ENCODE measurements at regions not wholly inside any gene's neighbourhood (a gene's known extent, or its start where the extent isn't known, plus 50 kb on each side); places are given as distances from the start of the nearest gene placed in this dataset.

- no peak for TF ChIP-seq POLR2AphosphoS5 (IDR thresholded peaks at IDR 0.05)
- TF ChIP-seq CTCF (IDR thresholded peaks at IDR 0.05) = no peak
- TF ChIP-seq POLR2A (IDR thresholded peaks at IDR 0.05) = no peak
- no peak for TF ChIP-seq EP300 (IDR thresholded peaks at IDR 0.05)
- WGBS, 2 donors = 16 to 57% methylated on average over 5 of the region's 5 CpGs
Measured at GRCh38 chr10:126841341-126841895, 63.8 kb upstream of the DOCK1 start.

DNA sequence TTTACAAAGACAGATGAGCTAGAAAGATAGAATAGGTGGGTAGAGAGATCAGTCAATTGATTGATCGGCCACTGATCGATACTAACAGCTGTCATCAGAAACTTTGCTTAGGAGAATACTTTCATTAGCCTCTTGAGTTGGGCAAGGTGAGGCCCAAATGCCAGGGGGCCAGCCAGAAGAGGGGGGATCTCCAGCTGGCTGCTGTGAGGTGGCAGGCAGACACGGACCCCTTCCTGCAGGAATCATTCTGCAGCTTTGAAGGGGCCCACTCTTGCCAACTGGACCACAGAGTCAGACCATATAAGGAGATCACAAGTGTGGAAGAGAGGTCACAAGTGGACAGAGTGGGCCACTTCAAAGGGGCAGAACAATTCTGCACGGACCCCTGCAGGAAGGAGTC is 62.9 kb upstream of the DOCK1 start:
- TF ChIP-seq CTCF (IDR thresholded peaks at IDR 0.05) (no peak), POLR2AphosphoS5 (IDR thresholded peaks at IDR 0.05) (no peak), EP300 (IDR thresholded peaks at IDR 0.05) (no peak), POLR2A (IDR thresholded peaks at IDR 0.05) (no peak)
- no peak overlapping the region for H3K27ac ChIP-seq
- intact Hi-C loops (cut with DNase I) = no loop called here
- H3K36me3 ChIP-seq = no peaks in the 10 kb centered on the region
- H3K27me3 ChIP-seq = no peaks in the 10 kb centered on the region
- H3K4me3 ChIP-seq = no peak overlapping the region
- H3K4me1 ChIP-seq = no peaks in the 10 kb centered on the region
- DNase-seq = no peak
- no peaks in the 10 kb centered on the region for H3K9me3 ChIP-seq
- WGBS, 2 donors = 91 to 95% methylated on average over 4 of the region's 4 CpGs

More at GRCh38 chr10:126841341-126841895, 63.8 kb upstream of the DOCK1 start:
- H3K9me3 ChIP-seq = no peaks in the 10 kb centered on the region
- no peaks in the 10 kb centered on the region for H3K27me3 ChIP-seq
- H3K36me3 ChIP-seq = no peaks in the 10 kb centered on the region
- no peak for DNase-seq
- intact Hi-C loops (cut with DNase I) = no loop called here
- no peak overlapping the region for H3K4me3 ChIP-seq
- H3K4me1 ChIP-seq = no peaks in the 10 kb centered on the region
- no peak overlapping the region for H3K27ac ChIP-seq

- Histone ChIP-seq H3K27me3 (no peaks in the 10 kb centered on the region), H3K4me3 (no peak overlapping the region), H3K27ac (no peak overlapping the region), H3K9me3 (no peaks in the 10 kb centered on the region), H3K36me3 (no peaks in the 10 kb centered on the region), H3K4me1 (no peaks in the 10 kb centered on the region)
- intact Hi-C loops (cut with DNase I) = no loop called here
- TF ChIP-seq POLR2A (IDR thresholded peaks at IDR 0.05) (no peak), EP300 (IDR thresholded peaks at IDR 0.05) (no peak), CTCF (IDR thresholded peaks at IDR 0.05) (no peak), POLR2AphosphoS5 (IDR thresholded peaks at IDR 0.05) (no peak)
- 64 to 83% methylated on average over 10 of the region's 10 CpGs for WGBS, 2 donors
- DNase-seq = no peak
Measured at GRCh38 chr10:126842836-126843235, 62.4 kb upstream of the DOCK1 start.

DNA sequence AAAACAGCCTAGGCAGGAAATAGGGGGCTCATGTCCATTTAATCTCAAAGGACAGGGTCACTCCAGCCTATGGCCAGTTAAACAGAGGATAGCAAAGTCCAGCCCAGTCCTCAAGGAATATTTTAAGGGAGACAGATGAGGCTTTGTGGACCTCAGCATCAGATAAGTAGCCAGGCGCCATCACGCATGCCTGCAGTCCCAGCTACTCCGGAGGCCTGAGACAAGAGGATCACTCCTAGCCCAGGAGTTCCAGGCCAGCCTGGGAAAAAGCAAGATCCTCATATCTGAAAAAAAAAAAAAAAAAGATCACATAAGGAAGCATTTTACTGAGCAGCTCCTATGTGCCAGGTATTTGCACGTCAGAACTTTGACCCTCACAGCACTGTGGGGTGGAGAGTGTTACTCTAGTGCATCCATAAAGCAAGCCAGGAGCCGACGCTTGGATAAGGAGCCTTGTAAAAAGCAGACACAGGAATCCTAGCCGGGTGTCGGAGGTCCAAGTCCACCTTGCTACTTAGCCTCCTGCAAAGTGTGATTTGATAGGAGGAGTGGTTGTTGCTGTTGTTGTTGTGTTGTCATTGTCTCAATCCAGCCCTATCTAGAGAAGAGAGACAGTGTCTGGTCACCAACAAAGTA is 61.8 kb upstream of the DOCK1 start:
- Histone ChIP-seq H3K4me3 (no peak overlapping the region), H3K36me3 (no peaks in the 10 kb centered on the region), H3K27ac (no peak overlapping the region), H3K4me1 (no peaks in the 10 kb centered on the region), H3K27me3 (no peaks in the 10 kb centered on the region), H3K9me3 (no peaks in the 10 kb centered on the region)
- TF ChIP-seq POLR2A (IDR thresholded peaks at IDR 0.05) (no peak), POLR2AphosphoS5 (IDR thresholded peaks at IDR 0.05) (no peak), EP300 (IDR thresholded peaks at IDR 0.05) (no peak), CTCF (IDR thresholded peaks at IDR 0.05) (no peak)
- intact Hi-C loops (cut with DNase I) = no loop called here
- WGBS, 2 donors = 32 to 75% methylated on average over 8 of the region's 8 CpGs
- DNase-seq = no peak

- no peaks in the 10 kb centered on the region for H3K27me3 ChIP-seq
- no peaks in the 10 kb centered on the region for H3K9me3 ChIP-seq
- TF ChIP-seq EP300 (IDR thresholded peaks at IDR 0.05) (no peak), POLR2AphosphoS5 (IDR thresholded peaks at IDR 0.05) (no peak), CTCF (IDR thresholded peaks at IDR 0.05) (no peak), POLR2A (IDR thresholded peaks at IDR 0.05) (no peak)
- DNase-seq = no peak
- WGBS, 2 donors = 54 to 61% methylated on average over 6 of the region's 6 CpGs
- no peak overlapping the region for H3K27ac ChIP-seq
- H3K36me3 ChIP-seq = no peaks in the 10 kb centered on the region
- no peaks in the 10 kb centered on the region for H3K4me1 ChIP-seq
- intact Hi-C loops (cut with DNase I) = no loop called here
- H3K4me3 ChIP-seq = no peak overlapping the region
Measured at GRCh38 chr10:126844406-126844805, 60.8 kb upstream of the DOCK1 start.
